ENCODE measurements at regions not wholly inside any gene's neighbourhood (a gene's known extent, or its start where the extent isn't known, plus 50 kb on each side); places are given as distances from the start of the nearest gene placed in this dataset.
"Not testable (repeated sequence)": the region's sequence is repeated elsewhere in the genome, so short reads cannot be mapped to it uniquely, and the experiment has no call there.

GRCh38 chr1:214859647-214860046, 222.9 kb upstream of the KCNK2 start:
- POLR2A ChIA-PET, result no interaction called here
- TF ChIP-seq CTCF (IDR thresholded peaks at IDR 0.05; ENCODE audit: insufficient read depth, low read length, missing control alignments), result no peak
- CTCF ChIA-PET, result interaction anchor here (0.8 kb wide), 1 partner anchor 199 kb away, joined by 3 read pairs; no protein-coding TSS in a partner anchor
- no peak for DNase-seq (ENCODE audit: low read depth, low spot score)
- H3K4me3 ChIP-seq (ENCODE audit: low read depth, low read length), result no peak overlapping the region

GRCh38 chr1:214861615-214862014, 220.9 kb upstream of the KCNK2 start:
- CTCF ChIA-PET, result interaction anchor here (1.3 kb wide), 1 partner anchor 10 kb away, joined by 3 read pairs; no protein-coding TSS in a partner anchor
- TF ChIP-seq CTCF (IDR thresholded peaks at IDR 0.05; ENCODE audit: insufficient read depth, low read length, missing control alignments), result no peak
- H3K4me3 ChIP-seq (ENCODE audit: low read depth, low read length), result no peak overlapping the region
- POLR2A ChIA-PET, result interaction anchor here (1.6 kb wide), 2 partner anchors 18 to 96 kb away, joined by 4 to 5 read pairs; no protein-coding TSS in a partner anchor
- DNase-seq (ENCODE audit: low read depth, low spot score), result no peak

DNA sequence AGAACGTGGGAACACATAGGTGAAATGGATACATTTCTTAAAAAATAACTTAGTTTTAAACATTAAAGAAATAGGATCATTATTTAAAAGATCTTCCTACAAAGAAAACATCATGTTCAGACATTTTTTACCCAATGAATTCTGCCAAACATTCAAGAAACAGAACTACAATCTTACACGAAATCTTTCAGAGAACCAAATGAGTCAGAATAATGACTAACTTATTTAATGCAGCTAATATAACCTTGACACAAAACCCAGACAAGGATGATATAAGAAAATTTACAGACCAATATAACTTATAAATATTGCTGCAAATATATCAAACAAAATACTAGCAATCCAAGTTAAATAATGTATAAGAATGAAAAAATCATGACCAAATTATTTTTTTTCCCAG, 220.1 kb upstream of the KCNK2 start:
- TF ChIP-seq CTCF (IDR thresholded peaks at IDR 0.05; ENCODE audit: insufficient read depth, low read length, missing control alignments), result no peak
- ChIA-PET CTCF (no interaction called here), POLR2A (interaction anchor here (1.6 kb wide), 2 partner anchors 19 to 95 kb away, joined by 4 to 5 read pairs; no protein-coding TSS in a partner anchor)
- no peak overlapping the region for H3K4me3 ChIP-seq (ENCODE audit: low read depth, low read length)
- DNase-seq (ENCODE audit: low read depth, low spot score), result no peak

GRCh38 chr1:214864896-214865688, 217.4 kb upstream of the KCNK2 start:
- ChIA-PET POLR2A (no interaction called here), CTCF (no interaction called here)
- no peak for DNase-seq (ENCODE audit: low read depth, low spot score)
- no peak for TF ChIP-seq CTCF (IDR thresholded peaks at IDR 0.05; ENCODE audit: insufficient read depth, low read length, missing control alignments)
- H3K4me3 ChIP-seq (ENCODE audit: low read depth, low read length), result no peak overlapping the region

GRCh38 chr1:214870426-214870825, 212.1 kb upstream of the KCNK2 start:
- H3K4me3 ChIP-seq (ENCODE audit: low read depth, low read length); CTCF ChIA-PET; DNase-seq (ENCODE audit: low read depth, low spot score); POLR2A ChIA-PET: not testable (repeated sequence)

DNA sequence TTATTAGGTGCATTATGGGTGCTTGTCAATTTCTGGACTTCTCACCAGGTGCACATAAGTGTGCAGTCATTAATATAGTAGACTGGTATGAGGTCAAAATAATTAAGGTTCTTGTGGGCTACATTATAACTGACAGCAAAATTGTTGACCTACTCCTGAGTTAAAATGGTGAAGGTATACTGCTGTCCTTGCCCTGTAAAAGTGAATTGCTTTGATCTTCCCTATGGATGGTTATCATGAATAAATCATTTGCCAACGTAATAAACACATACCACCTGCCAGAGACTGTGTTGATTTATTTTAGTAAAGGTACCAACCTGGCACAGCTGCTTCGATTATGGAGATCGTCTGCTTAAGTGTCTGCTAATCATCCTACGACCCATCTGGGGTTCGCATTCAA, 201.6 kb upstream of the KCNK2 start:
- no peak for TF ChIP-seq CTCF (IDR thresholded peaks at IDR 0.05; ENCODE audit: insufficient read depth, low read length, missing control alignments)
- ChIA-PET POLR2A (no interaction called here), CTCF (no interaction called here)
- no peak overlapping the region for H3K4me3 ChIP-seq (ENCODE audit: low read depth, low read length)
- DNase-seq (ENCODE audit: low read depth, low spot score), result no peak

GRCh38 chr1:214882616-214883015, 199.9 kb upstream of the KCNK2 start:
- H3K4me3 ChIP-seq (ENCODE audit: low read depth, low read length), result no peak overlapping the region
- DNase-seq (ENCODE audit: low read depth, low spot score), result no peak
- POLR2A ChIA-PET, result no interaction called here
- CTCF ChIA-PET, result no interaction called here
- TF ChIP-seq CTCF (IDR thresholded peaks at IDR 0.05; ENCODE audit: insufficient read depth, low read length, missing control alignments), result no peak

All from AG04449 (cell line).